Stimulated activated naive B cell treated with anti-CD40 and anti-IgM and Interleukin-4, amounts not matched to agents 10 μg/mL and 1 μg/mL and 100 μg/mL, for 72 hours (primary cell): ENCODE measurements at regions not wholly inside any gene's neighbourhood (a gene's known extent, or its start where the extent isn't known, plus 50 kb on each side); places are given as distances from the start of the nearest gene placed in this dataset.
A peak's percentile ranks its signal among the peaks of the same experiment; 100 is the strongest.

Experiments
- ATAC-seq, 2 donors: fragments of 150-1000 bp; cut with Tn5 transposase; replicated peaks; 2 replicates each; pipeline ENCODE4 v1.10.0; 2021; ENCODE audit warnings: moderate library complexity in 1 of 2
- DNase-seq: peaks from one replicate; pipeline ENCODE4 v3.0.0; 2021
- H3K27ac Mint-ChIP-seq: one replicate; pipeline ENCODE4 v1.8.0; 2022; ENCODE audit warnings: mild to moderate bottlenecking, mixed read lengths
- H3K27me3 Mint-ChIP-seq, 2 donors: one replicate each; pipeline ENCODE4 v1.8.0; 2022; ENCODE audit warnings: mixed read lengths in 2 of 2
- H3K36me3 Mint-ChIP-seq, 2 donors: one replicate each; pipeline ENCODE4 v1.8.0; 2022; ENCODE audit warnings: mixed read lengths in 2 of 2, mild to moderate bottlenecking in 1 of 2
- H3K4me1 Mint-ChIP-seq, 2 donors: one replicate each; pipeline ENCODE4 v1.8.0; 2022; ENCODE audit warnings: mixed read lengths in 2 of 2, mild to moderate bottlenecking in 1 of 2
- H3K4me3 Mint-ChIP-seq, 2 donors: one replicate each; pipeline ENCODE4 v1.8.0; 2022; ENCODE audit warnings: mild to moderate bottlenecking in 2 of 2, mixed read lengths in 2 of 2, moderate library complexity in 1 of 2
- H3K9me3 Mint-ChIP-seq, 2 donors: one replicate each; pipeline ENCODE4 v1.8.0; 2022; ENCODE audit warnings: mixed read lengths in 2 of 2, mild to moderate bottlenecking in 1 of 2

DNA sequence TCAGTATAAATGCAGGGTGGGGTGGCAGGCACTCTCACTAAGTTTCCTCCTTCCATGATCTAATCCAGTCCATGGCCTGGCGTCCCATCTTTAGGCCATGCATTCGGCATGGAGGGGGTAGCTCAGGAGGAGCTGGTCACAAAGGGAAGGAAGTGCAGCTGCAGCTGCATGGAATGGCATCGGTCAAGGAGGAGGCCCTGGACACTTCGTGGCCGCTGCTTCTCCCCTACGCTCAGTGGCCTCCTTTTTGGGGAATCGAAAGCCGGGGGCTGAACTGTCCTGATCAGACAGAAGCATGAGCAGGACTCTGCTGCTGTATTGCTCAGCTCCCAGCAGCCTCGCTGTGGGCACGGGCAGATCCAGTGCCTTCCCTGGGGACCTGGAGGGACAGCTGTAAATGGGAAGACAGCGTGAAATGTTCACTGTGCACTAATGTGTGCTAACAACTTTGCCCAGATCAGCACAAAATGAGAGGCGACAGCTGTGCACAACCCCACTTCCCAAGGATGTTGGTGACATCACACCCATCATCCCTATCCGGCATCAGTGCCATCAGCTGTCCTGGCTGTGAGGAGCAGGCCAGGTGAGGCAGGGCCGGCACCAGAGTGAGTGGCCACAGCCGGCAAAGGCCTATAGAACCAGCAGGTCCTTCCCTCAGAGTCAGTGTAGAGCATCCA is 520.1 kb upstream of the RAB6C start:
- Mint-ChIP-seq H3K27ac (no peak overlapping the region), H3K4me3 (no peak overlapping the region), H3K4me1 (peaks cover 0 to 1% of the 10 kb centered on the region in 2 donors), H3K36me3 (no peaks in the 10 kb centered on the region), H3K9me3 (no peaks in the 10 kb centered on the region), H3K27me3 (no peaks in the 10 kb centered on the region)
- ATAC-seq (no peak), DNase-seq (no peak)

DNA sequence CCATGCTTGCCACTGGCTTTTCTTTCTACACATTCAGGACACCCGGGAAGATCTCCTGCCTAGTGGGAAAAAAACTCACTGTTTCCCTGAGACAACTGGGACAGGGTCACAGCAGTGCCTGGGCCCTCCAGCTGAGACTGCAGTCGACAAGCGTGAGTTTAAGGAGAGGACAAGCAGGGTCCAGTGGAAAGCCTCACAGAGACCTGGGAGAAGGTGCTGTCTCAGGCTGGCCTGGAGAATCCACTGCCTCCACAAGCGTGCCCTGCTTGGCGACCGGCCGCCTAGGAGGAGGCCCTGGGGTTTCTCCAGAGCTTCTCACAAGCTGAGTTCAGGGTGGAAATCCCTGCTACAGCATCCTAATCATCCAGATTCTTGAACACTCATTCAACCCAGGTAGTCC is 519.6 kb upstream of the RAB6C start:
- peaks cover 0 to 3% of the 10 kb centered on the region in 2 donors for H3K9me3 Mint-ChIP-seq
- no peak overlapping the region for H3K4me3 Mint-ChIP-seq
- H3K4me1 Mint-ChIP-seq: peaks cover 0 to 6% of the 10 kb centered on the region in 2 donors
- H3K27me3 Mint-ChIP-seq: no peaks in the 10 kb centered on the region
- no peak for DNase-seq
- no peak overlapping the region for H3K27ac Mint-ChIP-seq
- ATAC-seq: no peak
- H3K36me3 Mint-ChIP-seq: no peaks in the 10 kb centered on the region

GRCh38 chr2:129460299-129461198 is 518.9 kb upstream of the RAB6C start:
- Mint-ChIP-seq H3K9me3 (peaks cover 0 to 5% of the 10 kb centered on the region in 2 donors), H3K27me3 (no peaks in the 10 kb centered on the region), H3K36me3 (no peaks in the 10 kb centered on the region), H3K4me1 (peaks cover 0 to 6% of the 10 kb centered on the region in 2 donors), H3K27ac (no peak overlapping the region), H3K4me3 (no peak overlapping the region)
- no peak for ATAC-seq
- no peak for DNase-seq

DNA sequence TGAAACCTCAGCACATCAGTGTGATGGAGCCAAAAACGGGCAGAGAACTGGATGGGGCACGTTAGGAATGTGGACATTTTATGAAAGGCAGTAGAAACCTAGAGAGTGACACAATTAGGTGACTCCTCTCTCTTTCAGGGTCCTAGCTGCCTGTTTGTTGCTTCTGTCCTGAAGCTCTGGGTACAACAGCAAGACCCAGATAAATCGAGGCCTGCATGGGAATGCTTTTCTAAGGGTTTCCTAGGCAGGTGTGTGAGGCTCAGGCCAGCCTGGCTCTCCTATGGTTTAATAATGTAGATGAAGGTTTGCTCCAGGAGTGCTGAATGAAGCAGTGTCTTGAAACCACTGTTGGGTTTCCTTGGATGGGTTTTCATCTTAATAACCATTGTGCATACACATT is 517.1 kb upstream of the RAB6C start:
- Mint-ChIP-seq H3K36me3 (no peaks in the 10 kb centered on the region), H3K4me3 (no peak overlapping the region), H3K27me3 (peaks cover 0 to 6% of the 10 kb centered on the region in 2 donors), H3K27ac (no peak overlapping the region), H3K9me3 (peaks cover 0 to 5% of the 10 kb centered on the region in 2 donors), H3K4me1 (peaks cover 0 to 6% of the 10 kb centered on the region in 2 donors)
- DNase-seq (no peak), ATAC-seq (no peak)

GRCh38 chr2:129462967-129463366 is 516.5 kb upstream of the RAB6C start:
- H3K9me3 Mint-ChIP-seq: peaks cover 0 to 5% of the 10 kb centered on the region in 2 donors
- peaks cover 0 to 6% of the 10 kb centered on the region in 2 donors for H3K4me1 Mint-ChIP-seq
- H3K27ac Mint-ChIP-seq: no peak overlapping the region
- peaks cover 0 to 6% of the 10 kb centered on the region in 2 donors for H3K27me3 Mint-ChIP-seq
- no peaks in the 10 kb centered on the region for H3K36me3 Mint-ChIP-seq
- no peak overlapping the region for H3K4me3 Mint-ChIP-seq
- DNase-seq (no peak), ATAC-seq (no peak)

DNA sequence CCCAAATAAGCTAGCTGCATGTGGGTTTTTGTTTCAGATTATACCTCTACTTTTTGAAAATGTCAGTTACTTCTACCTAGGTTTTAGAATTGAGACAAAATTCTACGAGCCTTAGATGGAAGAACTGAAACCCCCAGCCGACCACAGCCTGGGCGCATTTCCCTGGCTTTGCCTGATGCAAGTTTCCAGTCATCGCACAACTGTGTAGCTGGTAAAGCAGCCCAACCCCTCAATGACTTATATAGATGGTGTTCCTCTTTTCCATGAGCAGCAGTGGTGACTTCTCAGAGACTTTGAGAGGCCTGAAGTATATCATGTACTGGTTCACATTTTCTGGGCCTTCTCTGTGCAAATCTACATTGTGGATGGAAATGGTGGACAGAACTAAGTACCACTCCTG is 515.4 kb upstream of the RAB6C start:
- Mint-ChIP-seq H3K27me3 (peaks cover 2 to 6% of the 10 kb centered on the region in 2 donors), H3K27ac (peak overlapping the region; percentile 82), H3K9me3 (peaks cover 0 to 5% of the 10 kb centered on the region in 2 donors), H3K4me3 (peak overlapping the region in 1 of 2 donors; percentile 17), H3K4me1 (peaks cover 0 to 6% of the 10 kb centered on the region in 2 donors), H3K36me3 (no peaks in the 10 kb centered on the region)
- ATAC-seq (peak; percentile 70 to 89), DNase-seq (no peak)

DNA sequence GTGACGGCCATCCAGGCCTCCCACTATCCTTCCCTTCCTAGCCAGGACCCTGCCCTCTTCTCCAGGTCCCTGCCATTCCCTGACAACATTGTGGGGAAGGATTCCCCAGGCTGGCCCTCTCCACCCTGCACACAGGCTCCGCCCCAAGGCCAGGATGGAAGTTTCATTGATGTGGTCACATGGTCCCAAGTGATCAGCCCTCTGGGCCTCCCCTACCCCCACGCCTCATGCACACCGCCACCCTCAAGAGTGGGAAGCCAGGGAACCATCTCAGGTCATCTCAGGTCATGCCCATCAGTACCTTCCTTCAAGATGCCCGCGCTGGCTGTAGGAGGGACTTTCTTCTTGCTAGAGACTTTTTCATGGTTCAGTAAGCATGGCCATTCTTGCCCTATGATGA is 514.8 kb upstream of the RAB6C start:
- no peaks in the 10 kb centered on the region for H3K36me3 Mint-ChIP-seq
- H3K9me3 Mint-ChIP-seq: peaks cover 0 to 5% of the 10 kb centered on the region in 2 donors
- DNase-seq (no peak), ATAC-seq (no peak)
- H3K27ac Mint-ChIP-seq: peak overlapping the region; percentile 82
- peaks cover 0 to 6% of the 10 kb centered on the region in 2 donors for H3K4me1 Mint-ChIP-seq
- H3K4me3 Mint-ChIP-seq: peak overlapping the region in 1 of 2 donors; percentile 52
- H3K27me3 Mint-ChIP-seq: peaks cover 4 to 6% of the 10 kb centered on the region in 2 donors

GRCh38 chr2:129465045-129465444 is 514.4 kb upstream of the RAB6C start:
- no peak for DNase-seq
- Mint-ChIP-seq H3K27me3 (peaks cover 4 to 6% of the 10 kb centered on the region in 2 donors), H3K4me3 (no peak overlapping the region), H3K36me3 (no peaks in the 10 kb centered on the region), H3K27ac (peak overlapping the region; percentile 82), H3K4me1 (peaks cover 0 to 6% of the 10 kb centered on the region in 2 donors), H3K9me3 (peaks cover 0 to 5% of the 10 kb centered on the region in 2 donors)
- no peak for ATAC-seq

DNA sequence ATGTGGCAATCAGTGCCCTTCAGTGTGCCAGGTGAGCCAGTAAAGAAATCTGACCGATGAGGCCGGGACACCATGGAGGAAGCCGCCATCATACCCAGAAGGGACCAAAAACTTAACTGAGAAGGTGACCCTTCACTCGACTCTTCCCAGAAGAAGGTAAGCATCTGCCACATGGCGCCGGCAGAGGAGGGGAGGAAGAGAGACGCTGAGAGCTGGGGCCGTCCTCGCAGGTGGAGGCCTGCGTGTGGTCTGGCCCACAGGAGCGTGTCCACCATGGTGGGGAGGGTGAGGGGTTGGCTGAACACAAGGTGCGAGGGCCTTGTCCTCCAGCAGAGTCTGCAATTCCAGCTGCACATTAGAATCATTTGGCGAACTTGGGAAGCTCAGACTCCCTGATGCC is 513.1 kb upstream of the RAB6C start:
- DNase-seq (no peak), ATAC-seq (no peak)
- Mint-ChIP-seq H3K4me1 (peaks cover 0 to 6% of the 10 kb centered on the region in 2 donors), H3K9me3 (peaks cover 0 to 5% of the 10 kb centered on the region in 2 donors), H3K27me3 (peaks cover 4 to 6% of the 10 kb centered on the region in 2 donors), H3K36me3 (no peaks in the 10 kb centered on the region), H3K27ac (no peak overlapping the region), H3K4me3 (no peak overlapping the region)

DNA sequence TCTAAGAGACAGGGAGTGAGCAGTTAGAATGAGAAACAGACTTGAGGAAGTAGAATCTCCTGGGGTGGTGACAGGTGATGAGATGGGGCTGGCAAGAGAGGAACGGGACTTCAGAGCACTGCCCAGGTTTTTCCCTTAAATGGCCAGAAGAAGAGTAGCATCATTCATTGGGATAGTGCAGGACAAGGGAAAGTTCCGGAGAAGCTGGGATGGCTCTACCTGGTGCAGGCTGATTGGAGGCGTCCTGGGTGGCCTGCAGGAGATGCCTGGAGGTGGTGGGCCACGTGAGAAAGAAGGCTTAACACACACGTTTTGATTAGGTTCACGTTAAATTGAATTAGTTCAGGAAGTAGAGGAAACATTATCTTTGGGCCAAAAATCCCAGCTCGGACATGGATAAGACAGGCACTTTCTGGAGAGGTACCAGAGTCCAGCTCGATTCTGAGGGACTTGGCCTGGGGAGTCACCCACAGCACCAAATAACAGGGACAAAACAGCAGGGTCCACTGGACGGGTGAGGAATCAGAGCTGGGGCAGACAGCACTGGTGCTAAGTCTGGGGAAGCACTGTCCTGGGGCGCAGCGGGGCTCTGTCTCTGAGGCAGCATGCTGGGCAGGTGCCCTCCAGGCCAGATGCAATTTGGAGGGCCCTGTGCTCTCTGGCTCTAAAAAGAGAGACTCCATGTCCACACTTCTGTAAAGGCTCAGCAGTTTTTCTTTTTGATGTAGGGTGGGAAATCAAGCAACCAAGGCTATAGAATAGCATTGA is 512.3 kb upstream of the RAB6C start:
- Mint-ChIP-seq H3K4me1 (peaks cover 0 to 6% of the 10 kb centered on the region in 2 donors), H3K27me3 (peaks cover 4 to 6% of the 10 kb centered on the region in 2 donors), H3K4me3 (no peak overlapping the region), H3K36me3 (no peaks in the 10 kb centered on the region), H3K27ac (no peak overlapping the region), H3K9me3 (peaks cover 0 to 5% of the 10 kb centered on the region in 2 donors)
- ATAC-seq: no peak
- DNase-seq: no peak

- DNase-seq (no peak), ATAC-seq (no peak)
- H3K27me3 Mint-ChIP-seq: peaks cover 4 to 6% of the 10 kb centered on the region in 2 donors
- H3K27ac Mint-ChIP-seq: no peak overlapping the region
- H3K4me3 Mint-ChIP-seq: no peak overlapping the region
- H3K9me3 Mint-ChIP-seq: peaks cover 0 to 5% of the 10 kb centered on the region in 2 donors
- H3K4me1 Mint-ChIP-seq: peaks cover 0 to 6% of the 10 kb centered on the region in 2 donors
- H3K36me3 Mint-ChIP-seq: no peaks in the 10 kb centered on the region
These were observed 511.5 kb upstream of the RAB6C start for GRCh38 chr2:129467941-129468340.

GRCh38 chr2:129468879-129469278 is 510.6 kb upstream of the RAB6C start:
- Mint-ChIP-seq H3K4me1 (peaks cover 0 to 6% of the 10 kb centered on the region in 2 donors), H3K27ac (no peak overlapping the region), H3K4me3 (no peak overlapping the region), H3K27me3 (peaks cover 4 to 6% of the 10 kb centered on the region in 2 donors), H3K36me3 (no peaks in the 10 kb centered on the region), H3K9me3 (peaks cover 0 to 5% of the 10 kb centered on the region in 2 donors)
- DNase-seq (no peak), ATAC-seq (no peak)

DNA sequence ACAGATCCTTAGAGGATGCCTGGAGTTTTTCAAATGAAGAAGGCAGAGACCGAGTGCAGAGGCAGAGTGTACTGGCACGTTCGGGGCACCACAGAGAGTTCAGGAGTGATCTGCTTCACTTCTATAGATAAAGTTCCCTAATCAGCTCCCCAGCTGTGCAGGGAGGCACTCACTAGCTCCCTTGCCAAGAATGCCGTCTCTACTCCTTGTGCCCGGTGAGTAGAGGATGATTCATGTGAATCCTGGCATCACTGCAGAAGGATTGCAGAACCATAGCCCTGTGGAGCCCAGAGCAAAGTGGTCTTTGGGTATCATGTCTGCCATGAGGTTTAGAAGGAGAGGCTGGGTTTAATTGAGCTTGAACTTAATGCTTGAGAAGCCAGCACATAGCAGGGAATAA is 510.1 kb upstream of the RAB6C start:
- ATAC-seq (no peak), DNase-seq (no peak)
- H3K27ac Mint-ChIP-seq: no peak overlapping the region
- H3K4me1 Mint-ChIP-seq: peaks cover 0 to 4% of the 10 kb centered on the region in 2 donors
- peaks cover 0 to 5% of the 10 kb centered on the region in 2 donors for H3K9me3 Mint-ChIP-seq
- no peak overlapping the region for H3K4me3 Mint-ChIP-seq
- H3K36me3 Mint-ChIP-seq: no peaks in the 10 kb centered on the region
- peaks cover 4 to 6% of the 10 kb centered on the region in 2 donors for H3K27me3 Mint-ChIP-seq

DNA sequence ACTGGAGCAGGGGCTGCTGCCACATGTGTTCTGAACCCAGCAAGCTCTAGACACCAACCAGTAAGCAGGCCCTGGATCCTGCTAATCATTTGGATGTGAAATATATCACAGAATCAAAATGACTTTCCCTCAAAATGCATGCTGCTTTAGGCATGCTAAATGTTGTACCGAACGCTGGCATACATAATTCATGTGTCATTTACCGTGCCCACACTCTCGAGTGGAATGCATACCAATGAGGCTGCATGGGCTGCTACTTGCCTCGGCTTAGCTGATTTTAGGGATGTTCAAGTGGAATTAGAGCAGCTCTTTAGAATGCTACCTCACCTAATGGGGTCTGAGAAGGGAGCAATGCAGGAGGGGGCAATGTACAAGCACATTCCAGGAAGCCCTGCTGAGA is 509.6 kb upstream of the RAB6C start:
- Mint-ChIP-seq H3K4me3 (no peak overlapping the region), H3K4me1 (no peaks in the 10 kb centered on the region), H3K27ac (no peak overlapping the region), H3K9me3 (peaks cover 0 to 2% of the 10 kb centered on the region in 2 donors), H3K27me3 (peaks cover 4 to 6% of the 10 kb centered on the region in 2 donors), H3K36me3 (no peaks in the 10 kb centered on the region)
- no peak for DNase-seq
- ATAC-seq: no peak
